ENCODE measurements at regions not wholly inside any gene's neighbourhood (a gene's known extent, or its start where the extent isn't known, plus 50 kb on each side); places are given as distances from the start of the nearest gene placed in this dataset.
"Not testable (repeated sequence)": the region's sequence is repeated elsewhere in the genome, so short reads cannot be mapped to it uniquely, and the experiment has no call there.

DNA sequence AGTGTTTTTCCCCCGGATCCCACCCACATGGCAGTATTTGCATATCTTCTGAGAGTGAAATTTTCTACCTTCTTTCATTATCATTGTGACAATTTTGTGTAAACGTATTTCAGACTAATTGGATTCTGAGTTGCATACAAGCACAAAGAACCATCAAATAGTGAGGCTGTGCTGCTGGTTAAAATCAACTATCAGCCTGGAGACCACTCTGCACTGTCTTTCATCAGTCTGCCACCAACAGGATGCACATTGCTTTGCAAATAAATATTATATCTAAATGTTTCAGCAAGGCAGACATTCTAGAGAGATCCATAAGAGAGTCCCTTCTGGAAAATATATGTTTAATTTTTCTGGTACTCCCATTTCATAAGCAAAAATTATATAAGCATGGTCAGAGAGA lies 851.8 kb downstream of the XPNPEP1 start:
- Histone ChIP-seq H3K4me3 (ENCODE audit: low read length) (no peak overlapping the region), H3K36me3 (ENCODE audit: insufficient read depth, low read length) (no peaks in the 10 kb centered on the region), H3K9me3 (ENCODE audit: low read length) (no peaks in the 10 kb centered on the region), H3K27me3 (ENCODE audit: insufficient read depth, low read length) (no peaks in the 10 kb centered on the region), H3K4me1 (ENCODE audit: insufficient read depth, low read length) (no peaks in the 10 kb centered on the region), H2AFZ (ENCODE audit: low read depth, low read length) (no peak overlapping the region)

DNA sequence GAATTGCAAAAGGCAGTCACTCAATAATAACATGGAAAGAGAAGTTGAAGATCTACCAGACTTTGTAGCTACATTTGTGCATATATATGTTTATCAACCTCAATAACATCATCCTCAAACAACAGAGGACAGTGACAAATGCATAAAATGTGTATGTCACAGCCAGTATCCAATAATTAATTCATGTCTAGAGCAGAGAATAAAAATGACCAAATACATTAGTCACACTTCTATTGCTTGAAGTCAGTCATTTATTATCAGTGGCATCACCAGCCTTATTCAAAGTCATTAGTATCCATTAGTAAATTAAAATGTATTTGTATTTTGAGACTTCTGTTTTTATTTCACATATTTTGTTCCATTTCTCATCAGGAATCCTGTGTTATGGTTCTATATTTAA lies 852.8 kb downstream of the XPNPEP1 start:
- H3K9me3 ChIP-seq (ENCODE audit: low read length) = no peaks in the 10 kb centered on the region
- no peak overlapping the region for H3K4me3 ChIP-seq (ENCODE audit: low read length)
- H3K36me3 ChIP-seq (ENCODE audit: insufficient read depth, low read length) = no peaks in the 10 kb centered on the region
- H3K4me1 ChIP-seq (ENCODE audit: insufficient read depth, low read length) = no peaks in the 10 kb centered on the region
- H3K27me3 ChIP-seq (ENCODE audit: insufficient read depth, low read length) = no peaks in the 10 kb centered on the region
- H2AFZ ChIP-seq (ENCODE audit: low read depth, low read length) = no peak overlapping the region

DNA sequence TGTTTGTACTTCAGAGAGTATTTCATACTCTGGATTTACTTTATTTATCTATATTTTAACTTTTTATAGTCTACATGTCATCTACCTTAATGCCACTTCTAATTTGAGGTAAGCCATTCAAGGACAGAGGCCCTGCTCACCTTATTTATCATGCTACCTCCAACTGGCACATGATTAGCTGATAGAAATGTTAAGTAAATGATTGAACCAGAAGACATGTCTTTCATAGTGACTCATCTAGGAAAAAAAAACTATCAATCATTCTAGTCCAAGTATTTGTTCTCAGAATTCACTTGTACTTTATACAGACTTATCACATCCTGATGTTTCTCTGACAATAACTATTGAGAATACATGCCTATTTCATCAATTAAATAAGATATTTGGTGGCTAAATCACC lies 856.3 kb downstream of the XPNPEP1 start:
- Histone ChIP-seq H2AFZ (ENCODE audit: low read depth, low read length) (no peak overlapping the region), H3K27me3 (ENCODE audit: insufficient read depth, low read length) (no peaks in the 10 kb centered on the region), H3K4me3 (ENCODE audit: low read length) (no peak overlapping the region), H3K4me1 (ENCODE audit: insufficient read depth, low read length) (no peaks in the 10 kb centered on the region), H3K9me3 (ENCODE audit: low read length) (no peaks in the 10 kb centered on the region), H3K36me3 (ENCODE audit: insufficient read depth, low read length) (no peaks in the 10 kb centered on the region)

DNA sequence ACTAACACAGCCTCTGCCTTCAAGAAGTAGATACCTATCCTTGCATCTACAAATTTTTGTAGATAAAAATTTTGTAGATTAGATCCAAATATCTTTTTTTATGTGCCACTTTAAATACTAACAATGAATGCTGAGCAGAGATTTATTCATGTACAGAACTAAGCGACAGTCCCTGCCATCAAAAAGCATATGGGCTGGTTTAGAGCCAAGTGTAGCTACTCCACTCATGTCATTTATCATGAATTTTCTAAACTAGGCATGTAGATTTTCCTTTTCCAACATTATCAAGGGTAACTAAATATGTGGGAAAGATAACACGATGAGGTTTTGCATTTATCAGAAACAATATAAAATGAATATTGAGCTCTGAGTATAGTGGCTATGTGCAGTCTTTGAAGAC lies 857.5 kb downstream of the XPNPEP1 start:
- no peak overlapping the region for H3K4me3 ChIP-seq (ENCODE audit: low read length)
- no peaks in the 10 kb centered on the region for H3K9me3 ChIP-seq (ENCODE audit: low read length)
- H3K36me3 ChIP-seq (ENCODE audit: insufficient read depth, low read length) = no peaks in the 10 kb centered on the region
- no peaks in the 10 kb centered on the region for H3K27me3 ChIP-seq (ENCODE audit: insufficient read depth, low read length)
- no peaks in the 10 kb centered on the region for H3K4me1 ChIP-seq (ENCODE audit: insufficient read depth, low read length)
- no peak overlapping the region for H2AFZ ChIP-seq (ENCODE audit: low read depth, low read length)

DNA sequence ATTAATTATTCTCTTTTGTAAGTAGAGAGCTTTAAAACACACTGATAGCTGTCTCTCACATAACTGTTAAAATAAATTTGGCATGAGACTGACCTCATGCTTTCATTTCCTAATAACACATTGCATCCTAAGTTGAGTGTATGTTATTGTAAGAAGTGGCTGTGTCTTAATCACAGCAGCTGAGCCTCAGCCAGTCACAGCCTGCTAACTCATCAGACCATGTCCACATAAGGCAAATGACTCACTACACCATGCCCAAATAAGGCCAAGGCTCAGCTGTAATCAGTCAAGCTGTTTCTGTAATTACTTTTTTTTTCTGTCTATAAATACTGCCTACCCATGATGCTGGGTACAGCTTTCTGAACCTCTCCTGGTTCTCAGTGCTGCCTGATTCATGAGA lies 860.9 kb downstream of the XPNPEP1 start:
- Histone ChIP-seq H3K4me3 (ENCODE audit: low read length) (no peak overlapping the region), H3K9me3 (ENCODE audit: low read length) (no peaks in the 10 kb centered on the region), H3K4me1 (ENCODE audit: insufficient read depth, low read length) (no peaks in the 10 kb centered on the region), H3K27me3 (ENCODE audit: insufficient read depth, low read length) (no peaks in the 10 kb centered on the region), H2AFZ (ENCODE audit: low read depth, low read length) (no peak overlapping the region), H3K36me3 (ENCODE audit: insufficient read depth, low read length) (no peaks in the 10 kb centered on the region)

DNA sequence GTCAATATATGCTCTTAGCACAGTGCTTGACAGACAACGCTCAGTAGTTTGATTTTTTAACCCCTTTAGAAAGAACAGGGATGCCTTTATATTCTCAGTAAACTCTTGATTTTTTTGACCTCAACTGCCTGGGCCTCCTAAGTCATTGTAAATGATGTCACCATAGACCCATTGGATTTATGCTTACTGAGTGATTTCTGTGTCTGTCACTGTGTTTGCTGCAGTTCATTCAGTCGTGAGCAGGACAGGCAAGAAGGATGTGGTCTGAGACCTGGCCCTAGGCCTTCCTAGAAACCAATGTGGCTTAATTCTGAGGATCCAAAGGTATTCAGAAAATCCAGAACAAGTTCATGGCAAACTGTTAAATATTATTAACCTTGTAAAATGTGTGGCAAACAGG lies 868.1 kb downstream of the XPNPEP1 start:
- Histone ChIP-seq H3K4me3 (ENCODE audit: low read length) (no peak overlapping the region), H2AFZ (ENCODE audit: low read depth, low read length) (no peak overlapping the region), H3K9me3 (ENCODE audit: low read length) (no peaks in the 10 kb centered on the region), H3K27me3 (ENCODE audit: insufficient read depth, low read length) (no peaks in the 10 kb centered on the region), H3K4me1 (ENCODE audit: insufficient read depth, low read length) (no peaks in the 10 kb centered on the region), H3K36me3 (ENCODE audit: insufficient read depth, low read length) (no peaks in the 10 kb centered on the region)

DNA sequence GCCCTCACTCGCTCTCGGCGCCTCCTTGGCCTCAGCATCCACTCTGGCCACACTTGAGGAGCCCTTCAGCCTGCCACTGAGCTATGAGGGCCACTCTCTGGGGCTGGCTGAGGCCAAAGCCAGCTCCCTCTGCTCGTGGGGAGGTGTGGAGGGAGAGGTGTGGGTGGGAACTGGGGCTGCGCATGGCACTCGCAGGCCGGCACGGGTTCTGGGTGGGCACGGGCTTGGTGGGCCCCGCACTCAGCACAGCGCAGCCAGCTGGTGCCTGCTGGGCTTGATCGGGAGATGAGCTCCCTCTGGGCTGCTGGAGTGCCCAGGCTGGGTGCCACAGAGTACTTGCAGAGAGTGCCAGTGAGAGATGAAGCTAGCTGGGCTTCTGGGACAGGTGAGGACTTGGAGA lies 875.5 kb downstream of the XPNPEP1 start:
- no peak overlapping the region for H2AFZ ChIP-seq (ENCODE audit: low read depth, low read length)
- no peak overlapping the region for H3K4me3 ChIP-seq (ENCODE audit: low read length)
- H3K27me3 ChIP-seq (ENCODE audit: insufficient read depth, low read length) = no peaks in the 10 kb centered on the region
- H3K4me1 ChIP-seq (ENCODE audit: insufficient read depth, low read length) = no peaks in the 10 kb centered on the region
- no peaks in the 10 kb centered on the region for H3K36me3 ChIP-seq (ENCODE audit: insufficient read depth, low read length)
- H3K9me3 ChIP-seq (ENCODE audit: low read length) = no peaks in the 10 kb centered on the region

DNA sequence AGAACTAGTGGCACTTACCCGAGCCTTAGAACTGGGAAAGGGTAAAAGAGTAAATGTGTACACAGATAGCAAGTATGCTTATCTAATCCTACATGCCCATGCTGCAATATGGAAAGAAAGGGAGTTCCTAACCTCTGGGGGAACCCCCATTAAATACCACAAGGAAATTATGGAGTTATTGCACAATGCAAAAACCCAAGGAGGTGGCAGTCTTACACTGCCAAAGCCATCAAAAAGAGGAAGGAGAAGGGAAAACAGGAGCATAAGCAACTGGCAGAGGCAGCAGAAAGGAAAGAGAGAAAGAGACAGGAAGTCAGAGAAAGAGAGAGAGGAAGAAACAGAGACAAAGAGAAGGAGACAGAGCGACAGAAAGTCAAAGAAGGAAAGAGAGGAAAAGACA lies 876.9 kb downstream of the XPNPEP1 start:
- H3K27me3 ChIP-seq (ENCODE audit: insufficient read depth, low read length); H3K4me3 ChIP-seq (ENCODE audit: low read length); H3K9me3 ChIP-seq (ENCODE audit: low read length); H2AFZ ChIP-seq (ENCODE audit: low read depth, low read length); H3K4me1 ChIP-seq (ENCODE audit: insufficient read depth, low read length); H3K36me3 ChIP-seq (ENCODE audit: insufficient read depth, low read length): not testable (repeated sequence)

DNA sequence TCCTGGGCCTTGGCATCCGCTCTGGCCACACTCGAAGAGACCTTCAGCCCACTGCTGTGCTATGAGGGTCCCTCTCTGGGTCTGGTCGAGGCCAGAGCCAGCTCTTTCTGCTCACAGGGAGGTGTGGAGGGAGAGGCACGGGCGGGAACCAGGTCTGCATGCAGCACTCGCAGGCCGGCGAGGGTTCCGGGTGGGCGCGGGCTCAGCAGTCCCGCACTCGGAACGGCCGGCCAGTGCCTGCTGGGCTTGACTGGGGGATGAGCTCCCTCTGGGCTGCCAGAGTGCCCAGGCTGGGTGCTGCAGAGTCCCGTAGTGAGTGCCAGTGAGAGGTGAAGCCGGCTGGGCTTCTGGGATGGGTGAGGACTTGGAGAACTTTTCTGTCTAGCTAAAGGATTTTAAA lies 882.7 kb downstream of the XPNPEP1 start:
- H2AFZ ChIP-seq (ENCODE audit: low read depth, low read length) = no peak overlapping the region
- no peaks in the 10 kb centered on the region for H3K9me3 ChIP-seq (ENCODE audit: low read length)
- no peaks in the 10 kb centered on the region for H3K36me3 ChIP-seq (ENCODE audit: insufficient read depth, low read length)
- H3K4me1 ChIP-seq (ENCODE audit: insufficient read depth, low read length) = no peaks in the 10 kb centered on the region
- no peaks in the 10 kb centered on the region for H3K27me3 ChIP-seq (ENCODE audit: insufficient read depth, low read length)
- H3K4me3 ChIP-seq (ENCODE audit: low read length) = no peak overlapping the region

DNA sequence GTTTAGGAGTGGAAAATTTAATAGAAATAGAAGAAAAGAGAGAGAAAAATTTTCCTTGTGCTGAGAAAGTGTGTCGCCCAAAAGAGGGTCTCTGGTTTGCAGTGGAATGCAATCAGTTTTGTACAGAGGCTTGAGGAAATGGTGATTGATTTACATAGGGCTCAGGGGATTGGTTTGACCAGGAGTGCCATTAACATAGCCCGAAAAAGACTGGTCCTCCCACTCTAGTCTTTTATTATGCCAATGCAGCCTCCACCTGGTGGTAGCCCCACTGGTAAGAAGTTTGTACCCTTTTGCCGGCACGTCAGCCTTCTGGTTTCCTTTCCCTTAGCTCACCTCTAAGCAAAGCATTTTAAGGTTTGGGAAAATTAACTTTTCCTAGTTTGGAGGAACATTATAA lies 885.3 kb downstream of the XPNPEP1 start:
- Histone ChIP-seq H3K36me3 (ENCODE audit: insufficient read depth, low read length) (no peaks in the 10 kb centered on the region), H3K27me3 (ENCODE audit: insufficient read depth, low read length) (no peaks in the 10 kb centered on the region), H3K9me3 (ENCODE audit: low read length) (no peaks in the 10 kb centered on the region), H2AFZ (ENCODE audit: low read depth, low read length) (no peak overlapping the region), H3K4me1 (ENCODE audit: insufficient read depth, low read length) (no peaks in the 10 kb centered on the region), H3K4me3 (ENCODE audit: low read length) (no peak overlapping the region)

DNA sequence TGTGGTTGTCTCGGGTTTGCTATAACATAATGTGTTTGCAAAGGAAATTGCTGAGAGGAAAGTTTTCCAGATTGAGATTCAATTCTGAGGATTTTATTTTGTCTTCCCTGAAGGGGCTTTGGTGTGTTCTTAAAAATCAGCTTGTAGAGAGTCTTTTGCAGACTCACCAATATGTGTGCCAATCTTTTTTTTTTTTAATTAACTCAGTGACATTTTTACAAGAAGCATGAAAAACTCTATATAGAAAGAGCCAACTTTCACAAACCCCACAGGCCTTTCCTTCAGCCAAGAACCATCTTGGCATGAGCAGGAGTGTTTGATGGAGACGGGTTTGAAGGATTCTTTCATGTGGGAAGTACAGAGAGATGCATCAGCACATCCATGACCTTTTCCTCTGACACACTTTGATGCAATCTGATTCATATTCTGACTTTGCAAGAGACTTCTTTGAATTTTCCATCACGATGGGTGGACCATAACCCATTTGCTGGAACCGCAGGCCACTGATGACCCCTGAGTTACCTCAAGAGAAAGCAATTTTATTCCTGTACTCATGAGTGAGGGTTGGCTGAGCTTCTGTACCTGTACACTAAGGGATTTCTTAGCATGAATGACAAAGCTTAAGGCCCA lies 892.6 kb downstream of the XPNPEP1 start:
- no peak overlapping the region for H2AFZ ChIP-seq (ENCODE audit: low read depth, low read length)
- H3K9me3 ChIP-seq (ENCODE audit: low read length) = no peaks in the 10 kb centered on the region
- H3K4me3 ChIP-seq (ENCODE audit: low read length) = no peak overlapping the region
- H3K36me3 ChIP-seq (ENCODE audit: insufficient read depth, low read length) = no peaks in the 10 kb centered on the region
- no peaks in the 10 kb centered on the region for H3K4me1 ChIP-seq (ENCODE audit: insufficient read depth, low read length)
- H3K27me3 ChIP-seq (ENCODE audit: insufficient read depth, low read length) = no peaks in the 10 kb centered on the region

DNA sequence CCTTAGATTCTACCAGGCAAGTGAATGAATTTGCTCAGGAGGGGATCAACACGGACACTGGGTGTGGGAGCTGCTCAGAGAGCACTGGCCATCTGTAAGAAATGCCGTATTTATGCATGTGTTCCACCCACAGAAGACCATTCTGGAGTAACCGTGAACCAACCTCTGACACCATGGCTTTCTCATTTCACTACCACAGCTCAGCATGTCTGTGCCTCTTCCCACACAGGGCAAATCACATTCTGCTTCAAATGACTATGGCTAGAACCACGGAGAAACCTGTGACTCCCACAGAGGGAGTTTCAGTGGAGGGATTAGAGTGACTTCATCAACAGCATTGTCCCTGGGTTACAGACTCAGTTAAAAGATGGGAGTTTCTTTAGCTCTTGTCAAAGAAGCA lies 893.4 kb downstream of the XPNPEP1 start:
- Histone ChIP-seq H3K9me3 (ENCODE audit: low read length) (no peaks in the 10 kb centered on the region), H3K27me3 (ENCODE audit: insufficient read depth, low read length) (no peaks in the 10 kb centered on the region), H3K4me3 (ENCODE audit: low read length) (no peak overlapping the region), H3K4me1 (ENCODE audit: insufficient read depth, low read length) (no peaks in the 10 kb centered on the region), H2AFZ (ENCODE audit: low read depth, low read length) (no peak overlapping the region), H3K36me3 (ENCODE audit: insufficient read depth, low read length) (no peaks in the 10 kb centered on the region)

DNA sequence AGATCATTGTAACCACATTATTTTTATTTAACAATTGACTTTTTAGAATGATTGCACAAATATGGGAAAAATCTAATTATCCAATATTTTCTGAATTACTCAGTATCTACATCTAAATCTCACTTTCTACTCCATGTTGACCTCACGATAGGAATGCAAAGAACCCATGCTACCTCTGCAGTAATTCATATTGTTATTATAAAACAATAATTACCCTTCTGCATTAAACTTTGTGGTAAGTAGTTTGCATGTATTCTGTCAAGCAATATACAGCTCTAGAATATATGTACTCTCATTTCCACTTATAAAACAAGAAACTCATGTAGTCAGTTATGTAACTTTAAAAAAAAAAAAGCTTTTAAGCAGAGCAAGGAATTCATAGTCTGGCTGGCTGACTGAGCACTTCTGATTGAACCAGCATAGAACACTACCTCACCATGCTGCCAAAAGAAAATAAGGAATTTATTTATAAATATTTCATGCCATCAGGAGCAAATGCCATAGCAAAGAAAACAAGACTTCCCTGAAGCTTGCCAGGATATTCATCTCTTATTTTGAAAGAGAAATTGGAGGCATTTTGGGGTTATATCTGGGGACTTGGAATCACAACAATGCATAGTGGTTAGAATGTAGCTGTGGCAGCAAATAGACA lies 895.7 kb downstream of the XPNPEP1 start:
- Histone ChIP-seq H2AFZ (ENCODE audit: low read depth, low read length) (no peak overlapping the region), H3K4me3 (ENCODE audit: low read length) (no peak overlapping the region), H3K36me3 (ENCODE audit: insufficient read depth, low read length) (no peaks in the 10 kb centered on the region), H3K9me3 (ENCODE audit: low read length) (no peaks in the 10 kb centered on the region), H3K4me1 (ENCODE audit: insufficient read depth, low read length) (no peaks in the 10 kb centered on the region), H3K27me3 (ENCODE audit: insufficient read depth, low read length) (no peaks in the 10 kb centered on the region)

DNA sequence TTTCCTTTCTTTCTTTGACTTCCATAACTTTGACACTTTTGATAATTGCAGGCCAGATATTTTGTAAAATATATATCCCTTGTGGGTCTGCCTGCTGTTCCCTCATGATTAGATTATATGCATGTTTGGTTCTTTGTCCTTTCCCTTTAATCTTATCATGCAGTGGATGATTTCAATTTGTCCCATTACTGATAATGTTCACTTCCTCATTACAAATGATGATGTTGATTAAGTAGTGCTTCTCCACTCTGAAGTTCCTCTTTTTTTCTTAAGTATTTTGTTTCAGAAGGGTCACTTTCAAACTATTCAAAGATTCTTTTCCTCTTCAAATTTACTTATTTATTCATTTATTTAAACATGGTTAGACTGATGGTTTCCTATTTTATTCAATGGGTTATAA lies 898.1 kb downstream of the XPNPEP1 start:
- H3K9me3 ChIP-seq (ENCODE audit: low read length) = no peaks in the 10 kb centered on the region
- H3K27me3 ChIP-seq (ENCODE audit: insufficient read depth, low read length) = no peaks in the 10 kb centered on the region
- no peak overlapping the region for H3K4me3 ChIP-seq (ENCODE audit: low read length)
- no peaks in the 10 kb centered on the region for H3K4me1 ChIP-seq (ENCODE audit: insufficient read depth, low read length)
- no peak overlapping the region for H2AFZ ChIP-seq (ENCODE audit: low read depth, low read length)
- no peaks in the 10 kb centered on the region for H3K36me3 ChIP-seq (ENCODE audit: insufficient read depth, low read length)
